DMS53 treated with DMSO at 0.1 percent for 48 hours (cell line): ENCODE measurements at regions not wholly inside any gene's neighbourhood (a gene's known extent, or its start where the extent isn't known, plus 50 kb on each side); places are given as distances from the start of the nearest gene placed in this dataset.
A peak's percentile ranks its signal among the peaks of the same experiment; 100 is the strongest.

Source experiments
- DNase-seq: peaks from one replicate; lab custom pipeline; 2025; ENCODE audit not compliant: unreplicated experiment; lab: John Stamatoyannopoulos, UW

- no peak for DNase-seq
Observed at GRCh38 chr2:167524786-167525185, 636.5 kb downstream of the XIRP2 start.

GRCh38 chr2:167510071-167510759, 621.9 kb downstream of the XIRP2 start:
- peak; percentile 58 for DNase-seq

GRCh38 chr2:167509586-167509985, 621.3 kb downstream of the XIRP2 start:
- DNase-seq = peak; percentile 87

- peak; percentile 40 for DNase-seq
Observed at GRCh38 chr2:167508709-167509108, 620.4 kb downstream of the XIRP2 start.

GRCh38 chr2:167506395-167506794, 618.1 kb downstream of the XIRP2 start:
- no peak for DNase-seq

- DNase-seq = peak; percentile 91
Observed at GRCh38 chr2:167504695-167505094, 616.4 kb downstream of the XIRP2 start.

- no peak for DNase-seq
Observed at GRCh38 chr2:167504061-167504460, 615.8 kb downstream of the XIRP2 start.

GRCh38 chr2:167501618-167502017, 613.3 kb downstream of the XIRP2 start:
- no peak for DNase-seq

- DNase-seq = no peak
Observed at GRCh38 chr2:167493862-167494261, 605.6 kb downstream of the XIRP2 start.

- no peak for DNase-seq
Observed at GRCh38 chr2:167492486-167492885, 604.2 kb downstream of the XIRP2 start.

GRCh38 chr2:167491788-167492187, 603.5 kb downstream of the XIRP2 start:
- no peak for DNase-seq

- DNase-seq = no peak
Observed at GRCh38 chr2:167490455-167490854, 602.2 kb downstream of the XIRP2 start.

- DNase-seq = no peak
Observed at GRCh38 chr2:167489325-167489724, 601.0 kb downstream of the XIRP2 start.

- peak; percentile 64 for DNase-seq
Observed at GRCh38 chr2:167487728-167488127, 599.4 kb downstream of the XIRP2 start.

- DNase-seq = no peak
Observed at GRCh38 chr2:167484875-167485274, 596.6 kb downstream of the XIRP2 start.

GRCh38 chr2:167480986-167481309, 592.7 kb downstream of the XIRP2 start:
- DNase-seq = no peak

GRCh38 chr2:167480232-167480985, 592.1 kb downstream of the XIRP2 start:
- DNase-seq = no peak

GRCh38 chr2:167478196-167478595, 589.9 kb downstream of the XIRP2 start:
- no peak for DNase-seq

- no peak for DNase-seq
Observed at GRCh38 chr2:167475791-167476190, 587.5 kb downstream of the XIRP2 start.

- DNase-seq = no peak
Observed at GRCh38 chr2:167471734-167472133, 583.5 kb downstream of the XIRP2 start.

GRCh38 chr2:167471332-167471731, 583.1 kb downstream of the XIRP2 start:
- no peak for DNase-seq

- DNase-seq = no peak
Observed at GRCh38 chr2:167462379-167462778, 574.1 kb downstream of the XIRP2 start.

GRCh38 chr2:167454036-167454435, 565.8 kb downstream of the XIRP2 start:
- DNase-seq = no peak
